Stimulated activated naive CD4-positive, alpha-beta T cell (primary cell): ENCODE measurements at regions not wholly inside any gene's neighbourhood (a gene's known extent, or its start where the extent isn't known, plus 50 kb on each side); places are given as distances from the start of the nearest gene placed in this dataset.

ENCODE experiments used
- DNase-seq, 6 experiments: peaks; one replicate each; lab custom pipeline; 2025; lab: John Stamatoyannopoulos, UW

GRCh38 chr13:44176173-44176572 is 197.5 kb upstream of the SERP2 start:
- DNase-seq, result no peak

GRCh38 chr13:44180876-44181536 is 192.6 kb upstream of the SERP2 start:
- DNase-seq, result no peak

- DNase-seq, result no peak
Measured at GRCh38 chr13:44181931-44182330, 191.7 kb upstream of the SERP2 start.

DNA sequence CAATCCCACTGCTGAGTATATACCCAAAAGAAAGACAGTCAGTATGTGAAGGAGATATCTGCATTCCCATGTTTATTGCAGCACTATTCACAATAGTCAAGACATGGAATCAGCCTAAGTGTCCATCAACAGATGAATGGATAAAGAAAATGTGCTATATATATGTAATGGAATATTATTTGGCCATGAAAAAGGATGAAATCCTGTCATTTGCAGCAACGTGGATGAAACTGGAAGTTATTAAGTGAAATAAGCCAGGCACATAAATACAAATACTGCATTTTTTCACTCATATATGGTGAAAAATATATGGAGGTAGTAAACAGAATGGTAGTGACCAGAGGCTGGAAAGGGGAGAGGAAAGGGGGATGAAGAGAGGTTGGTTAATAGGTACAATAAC is 188.9 kb upstream of the SERP2 start:
- DNase-seq, result no peak

- DNase-seq, result no peak
Measured at GRCh38 chr13:44188257-44188656, 185.4 kb upstream of the SERP2 start.

DNA sequence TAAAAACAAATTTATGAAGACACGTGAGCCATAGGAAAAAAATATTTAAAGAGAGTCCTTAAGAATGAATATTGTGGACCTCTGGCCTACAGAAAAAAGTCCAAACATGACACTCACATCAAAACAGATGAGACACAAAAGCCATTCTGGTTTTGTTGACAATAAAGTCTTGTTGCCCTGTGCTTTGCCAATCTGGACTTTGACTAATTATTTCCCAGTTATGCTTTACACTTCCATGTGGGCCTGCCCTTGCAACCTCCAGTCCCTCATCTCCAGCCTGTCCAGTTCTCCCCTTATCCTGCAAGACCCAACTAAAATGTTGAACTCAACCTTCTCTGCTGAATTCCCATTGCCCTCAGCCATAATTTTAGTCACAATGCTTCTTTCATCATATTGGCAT is 184.5 kb upstream of the SERP2 start:
- no peak for DNase-seq

- DNase-seq, result no peak
Measured at GRCh38 chr13:44191103-44191502, 182.5 kb upstream of the SERP2 start.

DNA sequence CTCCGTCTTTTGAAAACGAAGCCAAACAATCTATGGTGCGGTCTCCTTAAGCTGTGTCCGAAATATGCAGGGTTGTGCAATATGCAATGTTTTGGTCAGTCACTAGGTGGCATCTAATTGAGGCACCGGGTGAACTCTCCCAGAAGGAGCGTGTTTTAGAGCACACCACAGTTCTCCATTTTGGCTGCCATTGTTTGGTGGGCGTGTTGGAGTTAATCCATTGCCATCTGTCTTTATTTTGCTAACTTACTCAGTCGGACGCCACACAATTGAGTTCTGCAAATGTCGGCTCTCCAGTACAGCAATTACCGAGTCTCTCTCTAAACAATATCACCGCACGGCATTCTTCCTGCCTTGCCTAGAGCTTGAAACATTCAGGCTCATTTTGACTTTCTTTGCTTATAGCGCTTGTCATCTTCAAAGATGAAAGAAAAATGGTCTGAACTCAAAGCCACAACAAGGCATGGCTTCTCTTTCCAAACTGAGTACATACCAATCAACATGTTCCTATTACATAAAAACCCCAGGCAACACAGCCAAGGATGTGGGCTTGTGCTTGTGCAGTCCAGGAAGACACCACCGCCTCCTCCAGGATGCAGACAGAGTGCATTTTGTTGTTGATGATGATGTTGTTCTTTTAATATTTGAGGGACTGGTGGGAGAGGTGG is 182.0 kb upstream of the SERP2 start:
- DNase-seq, result peak in 5 of 6 experiments; percentile 14 to 85 (median 67)

DNA sequence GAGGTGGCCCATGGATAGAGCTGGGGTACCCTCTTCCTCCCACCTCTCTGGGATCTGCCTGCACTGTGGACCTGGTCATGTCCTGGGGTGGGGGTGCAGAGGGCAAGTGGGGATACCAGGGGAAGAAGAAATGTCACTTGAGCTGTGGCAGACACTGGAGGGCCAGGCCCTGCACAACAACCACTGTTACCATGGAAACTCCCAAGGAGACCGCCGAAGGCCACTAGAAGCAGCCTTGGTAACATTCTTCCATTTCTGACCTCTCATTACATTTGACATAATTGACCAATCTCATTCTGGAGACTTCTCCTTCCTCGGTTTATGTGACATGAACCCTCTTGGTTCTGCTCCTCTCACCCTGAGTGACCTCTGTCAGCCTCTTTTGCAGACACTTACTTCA is 179.9 kb upstream of the SERP2 start:
- DNase-seq, result no peak

DNA sequence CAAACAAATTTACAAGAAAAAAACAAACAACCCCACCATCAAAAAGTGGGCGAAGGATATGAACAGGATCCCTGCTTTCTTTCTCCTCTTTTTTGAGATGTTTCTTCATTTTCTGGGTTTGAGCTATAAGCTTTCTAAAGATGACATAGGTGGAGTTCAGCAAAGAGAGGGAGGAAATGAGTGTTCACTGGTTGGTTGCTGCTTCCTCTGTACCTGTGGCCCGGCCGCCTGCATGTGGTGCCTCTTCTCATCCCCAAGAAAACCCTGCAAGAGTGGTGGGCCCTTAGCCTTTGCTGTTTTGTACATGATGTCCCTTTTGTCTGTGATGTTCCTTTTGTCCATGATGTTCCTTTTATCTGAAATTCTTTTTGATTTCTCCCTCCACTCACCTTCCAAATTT is 178.4 kb upstream of the SERP2 start:
- DNase-seq, result no peak

DNA sequence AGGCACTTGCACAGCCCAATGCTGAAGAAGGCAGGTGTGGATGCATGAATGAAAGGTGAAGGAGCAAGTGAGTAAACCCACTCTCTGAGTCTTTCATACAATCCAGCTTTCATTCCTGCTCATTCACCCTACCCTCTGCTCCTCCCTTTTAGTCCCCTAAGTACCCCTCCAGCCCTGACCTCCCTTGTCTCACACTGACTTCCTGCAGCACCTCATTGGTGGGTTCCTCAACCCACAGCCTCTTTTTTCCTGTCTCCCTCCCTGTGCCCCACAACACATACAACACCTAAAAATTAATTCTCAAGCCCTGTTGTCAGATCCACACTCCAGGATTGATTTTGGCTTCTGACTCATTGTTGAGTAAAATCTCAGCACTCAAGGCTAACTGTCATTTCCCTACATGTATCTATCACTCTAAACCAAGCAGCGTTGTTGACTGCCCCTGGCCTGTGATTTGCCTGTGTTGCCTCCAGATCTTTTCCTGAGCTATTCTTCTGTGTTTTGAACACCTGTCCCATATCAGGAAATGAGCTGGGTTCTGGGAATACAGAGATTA is 177.3 kb upstream of the SERP2 start:
- DNase-seq, result no peak

- no peak for DNase-seq
Measured at GRCh38 chr13:44197791-44198770, 175.5 kb upstream of the SERP2 start.

GRCh38 chr13:44198826-44199225 is 174.8 kb upstream of the SERP2 start:
- no peak for DNase-seq

DNA sequence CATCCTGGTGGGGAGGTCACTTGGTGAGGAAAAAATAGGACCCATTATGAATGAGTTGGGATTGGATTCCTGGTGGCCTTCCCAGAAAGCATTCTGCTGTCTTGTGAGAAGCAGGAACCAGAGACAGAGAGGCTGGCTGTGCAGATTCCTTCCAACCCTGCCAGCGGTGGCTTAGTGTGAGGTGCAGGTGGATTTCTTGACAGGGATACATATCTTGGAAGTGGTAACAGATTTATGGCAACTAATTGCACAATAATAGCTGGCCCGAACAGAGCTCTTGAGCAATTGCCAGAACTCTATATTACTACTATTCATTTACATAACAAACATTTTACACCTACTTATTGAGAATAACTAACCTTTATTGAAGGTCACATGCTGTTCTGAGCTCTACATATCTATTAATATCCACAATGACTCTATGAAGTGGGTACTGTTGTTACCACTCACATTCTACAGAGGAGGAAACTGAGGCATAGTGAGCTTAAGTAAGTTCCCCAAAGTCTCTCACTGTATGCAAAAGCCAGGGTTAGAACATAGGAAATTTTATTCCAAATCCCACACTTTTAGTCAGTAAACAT is 173.9 kb upstream of the SERP2 start:
- DNase-seq, result no peak

- DNase-seq, result no peak
Measured at GRCh38 chr13:44206434-44206833, 167.2 kb upstream of the SERP2 start.

DNA sequence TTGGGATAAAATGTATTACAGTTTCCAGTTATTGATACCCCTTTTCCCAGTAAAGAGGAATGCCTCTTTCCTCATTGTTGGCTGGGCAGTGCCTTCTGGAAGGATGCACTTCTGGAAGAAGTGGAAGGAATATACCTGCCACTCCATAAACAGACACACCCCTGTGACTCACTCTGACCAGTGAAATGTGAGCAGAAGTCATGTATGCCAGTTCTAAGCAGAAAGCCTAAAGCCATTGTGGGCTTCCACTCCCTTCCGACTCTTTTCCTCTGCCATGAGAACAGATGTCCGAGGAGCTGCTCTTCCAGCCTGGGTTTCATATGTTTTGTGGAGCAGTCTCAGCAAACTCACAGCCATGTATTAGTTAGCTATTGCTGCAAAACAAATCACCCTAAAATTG is 166.1 kb upstream of the SERP2 start:
- DNase-seq, result no peak

DNA sequence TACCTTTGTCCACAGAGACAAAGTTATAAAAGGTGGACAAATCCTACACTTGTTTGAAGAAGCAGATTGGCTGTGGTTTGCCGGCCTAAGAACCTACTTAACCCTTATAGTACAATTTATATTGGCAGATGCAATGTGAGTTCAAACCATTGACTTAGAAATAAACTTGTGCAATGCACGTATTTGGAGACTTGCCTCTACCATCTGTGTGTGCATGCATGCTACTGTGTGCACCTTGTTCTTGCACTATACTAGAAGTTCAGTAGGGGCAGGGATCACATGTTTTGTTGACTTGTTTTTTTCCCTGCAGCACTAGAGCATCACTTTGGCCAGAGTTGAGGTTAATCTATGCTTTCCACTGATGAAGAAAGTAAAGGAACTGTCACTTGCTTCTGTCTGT is 163.1 kb upstream of the SERP2 start:
- DNase-seq, result no peak

GRCh38 chr13:44211286-44211685 is 162.3 kb upstream of the SERP2 start:
- no peak for DNase-seq

DNA sequence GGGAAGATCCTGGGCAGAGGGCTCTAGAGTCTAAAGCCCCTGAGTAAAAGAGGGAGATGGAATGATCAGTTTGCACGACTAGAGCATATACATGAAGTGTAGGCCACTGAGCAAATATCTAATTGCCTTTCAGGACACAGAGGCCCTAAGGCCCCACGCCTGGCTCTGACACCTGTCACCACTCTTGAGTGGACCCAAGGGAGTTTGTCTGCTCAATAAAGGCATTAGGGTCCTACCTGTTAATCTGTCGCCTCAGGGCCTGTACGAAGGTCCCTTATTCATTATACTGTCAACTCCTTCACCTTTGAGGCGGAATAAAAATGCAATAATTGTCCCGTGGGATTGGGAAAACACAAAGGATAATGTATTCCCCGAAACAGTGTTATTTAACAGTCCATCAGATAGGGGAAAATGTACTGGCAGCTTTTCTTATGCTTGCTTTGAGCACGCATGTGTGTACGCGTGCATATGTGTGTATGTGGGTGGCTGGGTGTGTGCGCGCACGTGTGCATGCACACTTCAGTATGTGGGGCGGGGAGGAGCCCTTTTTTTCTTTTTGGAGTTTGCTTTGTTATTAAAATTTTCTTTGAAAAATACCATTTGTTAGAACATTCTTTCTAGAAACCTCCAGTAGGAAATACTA is 161.8 kb upstream of the SERP2 start:
- DNase-seq, result no peak

- no peak for DNase-seq
Measured at GRCh38 chr13:44212633-44213396, 160.8 kb upstream of the SERP2 start.
